ENCODE measurements at regions not wholly inside any gene's neighbourhood (a gene's known extent, or its start where the extent isn't known, plus 50 kb on each side); places are given as distances from the start of the nearest gene placed in this dataset.

- H3K9me3 ChIP-seq, result peaks cover 0 to 5% of the 10 kb centered on the region in 2 donors
- H3K27ac ChIP-seq, result no peak overlapping the region
- intact Hi-C loops (cut with DNase I), result no loop called here
- DNase-seq (ENCODE audit: low spot score in 2 of 2), result no peak
- no peaks in the 10 kb centered on the region for H3K36me3 ChIP-seq
- H3K4me3 ChIP-seq, result no peak overlapping the region
- TF ChIP-seq, protein P1, sequence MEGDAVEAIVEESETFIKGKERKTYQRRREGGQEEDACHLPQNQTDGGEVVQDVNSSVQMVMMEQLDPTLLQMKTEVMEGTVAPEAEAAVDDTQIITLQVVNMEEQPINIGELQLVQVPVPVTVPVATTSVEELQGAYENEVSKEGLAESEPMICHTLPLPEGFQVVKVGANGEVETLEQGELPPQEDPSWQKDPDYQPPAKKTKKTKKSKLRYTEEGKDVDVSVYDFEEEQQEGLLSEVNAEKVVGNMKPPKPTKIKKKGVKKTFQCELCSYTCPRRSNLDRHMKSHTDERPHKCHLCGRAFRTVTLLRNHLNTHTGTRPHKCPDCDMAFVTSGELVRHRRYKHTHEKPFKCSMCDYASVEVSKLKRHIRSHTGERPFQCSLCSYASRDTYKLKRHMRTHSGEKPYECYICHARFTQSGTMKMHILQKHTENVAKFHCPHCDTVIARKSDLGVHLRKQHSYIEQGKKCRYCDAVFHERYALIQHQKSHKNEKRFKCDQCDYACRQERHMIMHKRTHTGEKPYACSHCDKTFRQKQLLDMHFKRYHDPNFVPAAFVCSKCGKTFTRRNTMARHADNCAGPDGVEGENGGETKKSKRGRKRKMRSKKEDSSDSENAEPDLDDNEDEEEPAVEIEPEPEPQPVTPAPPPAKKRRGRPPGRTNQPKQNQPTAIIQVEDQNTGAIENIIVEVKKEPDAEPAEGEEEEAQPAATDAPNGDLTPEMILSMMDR (IDR thresholded peaks at IDR 0.05), result no peak
- H3K27me3 ChIP-seq, result no peaks in the 10 kb centered on the region
- H3K4me1 ChIP-seq, result no peaks in the 10 kb centered on the region
Observed at GRCh38 chr20:63116412-63117106, 99.4 kb downstream of the YTHDF1 start.

DNA sequence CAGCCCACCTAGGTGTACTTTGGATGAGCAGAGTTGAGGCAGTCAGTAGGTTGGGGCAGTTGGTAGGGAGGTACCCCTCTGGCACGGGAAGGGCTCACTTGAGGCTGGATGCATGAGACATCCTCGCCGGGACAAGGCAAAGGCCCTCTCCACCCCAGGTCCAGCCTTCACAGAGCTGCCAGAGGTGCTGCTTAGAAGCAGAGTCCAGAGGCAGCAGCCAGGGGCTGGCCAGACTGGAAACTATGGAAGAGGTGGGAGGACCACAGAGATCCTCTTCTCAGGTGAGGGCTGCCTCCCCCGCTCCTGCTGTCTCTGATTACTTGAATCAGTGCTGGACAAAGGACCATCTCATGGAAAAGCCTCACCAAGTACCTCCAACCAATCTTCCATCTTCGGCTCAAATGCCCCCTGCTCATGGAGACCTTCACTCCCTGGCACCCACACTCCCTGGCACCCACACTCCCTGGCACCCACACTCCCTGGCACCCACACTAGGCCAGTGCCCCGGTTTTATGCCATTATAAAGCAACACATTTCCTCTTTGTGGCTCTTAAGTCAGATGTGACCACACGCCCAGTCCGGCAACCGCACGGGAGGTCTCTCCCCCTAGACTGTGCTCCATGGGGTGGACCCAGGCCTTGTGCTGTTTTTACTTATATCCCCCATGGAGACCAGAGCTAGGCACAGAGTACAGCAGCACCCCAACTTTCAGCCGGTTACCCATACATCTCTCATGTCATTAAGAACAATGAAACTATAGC, 100.1 kb downstream of the YTHDF1 start:
- no peak overlapping the region for H3K4me3 ChIP-seq
- H3K36me3 ChIP-seq, result no peaks in the 10 kb centered on the region
- TF ChIP-seq, protein P1 (IDR thresholded peaks at IDR 0.05), result no peak
- peaks cover 0 to 7% of the 10 kb centered on the region in 2 donors for H3K9me3 ChIP-seq
- no peak for DNase-seq (ENCODE audit: low spot score in 2 of 2)
- intact Hi-C loops (cut with DNase I), result no loop called here
- H3K27ac ChIP-seq, result no peak overlapping the region
- H3K27me3 ChIP-seq, result no peaks in the 10 kb centered on the region
- H3K4me1 ChIP-seq, result no peaks in the 10 kb centered on the region

DNA sequence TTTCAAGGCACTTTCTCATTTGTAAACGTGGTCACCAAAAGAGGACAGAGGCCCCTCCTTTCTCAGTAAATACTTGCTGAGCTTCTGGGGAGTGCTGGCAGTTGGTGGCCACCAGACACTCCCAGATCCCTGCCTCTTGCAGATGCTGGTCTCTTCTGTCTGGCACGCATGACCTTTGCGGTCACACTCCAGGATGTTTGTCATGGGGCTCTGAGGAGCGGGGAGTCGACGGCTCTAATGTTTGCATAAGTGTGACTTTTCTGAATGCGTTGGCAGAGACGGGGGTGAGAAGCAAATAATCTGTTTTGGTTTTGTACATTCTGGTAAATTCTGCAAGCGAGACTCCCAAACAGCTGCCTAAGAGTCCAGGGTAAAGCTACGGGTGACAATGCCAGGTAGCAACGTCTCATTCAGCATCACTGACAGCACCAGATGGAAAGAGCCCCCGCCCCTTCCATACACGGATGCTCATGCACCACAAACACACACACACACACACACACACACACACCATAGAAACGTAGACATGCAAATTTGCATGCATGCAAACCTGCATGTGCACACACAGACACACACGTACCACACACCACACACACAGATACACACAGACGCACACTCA, 101.1 kb downstream of the YTHDF1 start:
- peaks cover 0 to 7% of the 10 kb centered on the region in 2 donors for H3K9me3 ChIP-seq
- no peak for DNase-seq (ENCODE audit: low spot score in 2 of 2)
- no peaks in the 10 kb centered on the region for H3K36me3 ChIP-seq
- TF ChIP-seq, protein P1 (IDR thresholded peaks at IDR 0.05), result no peak
- H3K4me3 ChIP-seq, result no peak overlapping the region
- H3K27ac ChIP-seq, result no peak overlapping the region
- H3K27me3 ChIP-seq, result no peaks in the 10 kb centered on the region
- H3K4me1 ChIP-seq, result no peaks in the 10 kb centered on the region
- intact Hi-C loops (cut with DNase I), result no loop called here

DNA sequence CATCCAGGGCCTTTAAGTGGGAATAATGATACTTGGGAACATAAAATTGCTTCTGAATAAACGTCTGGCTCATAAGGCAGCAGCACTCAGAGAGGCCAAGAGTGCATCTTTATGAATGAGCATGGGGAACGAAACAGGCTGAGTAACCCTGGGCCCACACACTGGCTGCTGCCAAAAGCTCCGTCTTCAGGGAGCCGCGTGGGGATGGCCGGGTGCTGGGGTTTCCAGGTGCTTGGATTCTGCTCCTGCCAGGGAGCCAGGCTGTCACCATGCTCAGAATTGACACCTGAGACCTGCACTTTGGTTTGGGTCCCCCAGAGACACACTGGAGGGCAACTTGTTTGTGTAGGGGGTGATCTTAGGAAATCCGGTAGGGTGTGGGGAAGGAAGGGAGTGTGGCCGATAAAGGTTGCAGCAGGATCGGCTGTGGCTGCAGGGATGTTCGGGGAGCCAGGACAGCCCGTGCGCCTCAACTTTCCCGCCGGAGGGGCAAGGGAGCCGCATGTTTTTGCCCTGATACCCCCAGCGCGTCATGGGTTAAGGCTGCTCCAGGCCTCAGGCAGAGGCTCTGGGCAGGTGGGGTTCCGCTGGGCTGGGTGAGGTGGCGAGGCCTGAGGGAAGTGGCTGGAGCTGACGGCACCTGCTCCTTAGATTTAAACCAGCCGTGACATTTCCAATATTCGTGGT, 101.8 kb downstream of the YTHDF1 start:
- H3K27ac ChIP-seq, result no peak overlapping the region
- H3K36me3 ChIP-seq, result no peaks in the 10 kb centered on the region
- DNase-seq (ENCODE audit: low spot score in 2 of 2), result no peak
- no peaks in the 10 kb centered on the region for H3K27me3 ChIP-seq
- intact Hi-C loops (cut with DNase I), result no loop called here
- H3K4me1 ChIP-seq, result no peaks in the 10 kb centered on the region
- peaks cover 0 to 7% of the 10 kb centered on the region in 2 donors for H3K9me3 ChIP-seq
- TF ChIP-seq, protein P1 (IDR thresholded peaks at IDR 0.05), result no peak
- no peak overlapping the region for H3K4me3 ChIP-seq

GRCh38 chr20:63112491-63113219, 103.3 kb downstream of the YTHDF1 start:
- peaks cover 0 to 11% of the 10 kb centered on the region in 2 donors for H3K9me3 ChIP-seq
- H3K27me3 ChIP-seq, result no peaks in the 10 kb centered on the region
- TF ChIP-seq, protein P1 (IDR thresholded peaks at IDR 0.05), result no peak
- no peaks in the 10 kb centered on the region for H3K4me1 ChIP-seq
- no peak overlapping the region for H3K27ac ChIP-seq
- no peak for DNase-seq (ENCODE audit: low spot score in 2 of 2)
- H3K4me3 ChIP-seq, result no peak overlapping the region
- no peaks in the 10 kb centered on the region for H3K36me3 ChIP-seq
- intact Hi-C loops (cut with DNase I), result no loop called here
